DMS79 (cell line): ENCODE measurements at regions not wholly inside any gene's neighbourhood (a gene's known extent, or its start where the extent isn't known, plus 50 kb on each side); places are given as distances from the start of the nearest gene placed in this dataset.
"Not testable (repeated sequence)": the region's sequence is repeated elsewhere in the genome, so short reads cannot be mapped to it uniquely, and the experiment has no call there.

Experiments
- DNase-seq: peaks from one replicate; lab custom pipeline; 2025; lab: John Stamatoyannopoulos, UW

GRCh38 chr9:38342532-38342931 lies 50.0 kb upstream of the ALDH1B1 start:
- DNase-seq, result no peak

- no peak for DNase-seq
Measured at GRCh38 chr9:38342096-38342495, 50.4 kb upstream of the ALDH1B1 start.

GRCh38 chr9:38339496-38339895 lies 53.0 kb upstream of the ALDH1B1 start:
- DNase-seq, result no peak

DNA sequence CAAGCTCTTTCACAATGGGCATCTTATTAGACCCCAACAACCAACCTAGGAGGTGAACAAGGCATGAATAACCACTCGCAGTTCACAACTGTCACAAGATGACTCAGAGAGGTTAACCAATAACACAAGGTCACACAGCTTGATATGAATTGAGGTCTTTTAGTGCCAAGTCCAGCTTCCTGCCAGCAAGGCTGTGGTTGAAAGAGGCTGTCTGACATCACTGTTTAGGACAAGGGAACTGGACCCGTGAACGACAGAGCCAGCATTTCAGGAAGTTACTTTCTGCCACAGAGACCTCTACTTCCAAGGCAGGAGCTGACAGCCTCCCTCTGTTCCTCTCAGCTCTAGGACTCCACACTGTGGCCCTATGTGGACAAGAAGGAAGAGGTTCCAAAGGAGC lies 53.4 kb upstream of the ALDH1B1 start:
- DNase-seq, result no peak

DNA sequence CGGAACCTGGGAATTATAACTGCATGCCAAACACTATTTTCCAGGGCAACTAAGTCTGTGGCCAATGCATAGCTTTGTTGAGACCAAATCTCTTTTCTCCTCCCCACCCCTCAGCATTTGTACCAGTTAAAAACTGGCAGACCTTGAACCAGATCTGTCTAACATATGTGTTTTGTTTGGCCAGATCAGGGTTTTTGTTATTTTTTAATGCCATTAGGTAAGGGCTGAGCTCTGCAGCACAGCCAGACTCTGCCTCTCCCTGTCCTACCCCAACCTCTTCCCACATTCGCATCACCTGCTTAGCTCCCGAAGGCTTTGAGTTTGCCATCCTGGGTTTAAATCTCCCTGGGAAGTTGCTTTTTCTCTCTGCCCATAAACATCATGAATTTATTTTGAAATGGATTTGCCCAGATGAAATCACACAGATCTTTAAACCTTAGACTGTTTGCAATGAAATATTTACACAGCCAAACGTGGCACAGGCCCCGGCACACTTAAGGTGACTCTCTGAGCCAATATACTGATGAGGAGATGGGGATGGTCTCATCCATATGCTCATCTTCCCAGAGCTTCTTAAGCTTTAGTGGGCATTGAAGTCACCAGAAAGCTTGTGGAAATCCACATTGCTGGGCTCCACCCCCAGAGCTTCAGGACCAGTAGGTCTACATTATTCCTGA lies 54.0 kb upstream of the ALDH1B1 start:
- no peak for DNase-seq

DNA sequence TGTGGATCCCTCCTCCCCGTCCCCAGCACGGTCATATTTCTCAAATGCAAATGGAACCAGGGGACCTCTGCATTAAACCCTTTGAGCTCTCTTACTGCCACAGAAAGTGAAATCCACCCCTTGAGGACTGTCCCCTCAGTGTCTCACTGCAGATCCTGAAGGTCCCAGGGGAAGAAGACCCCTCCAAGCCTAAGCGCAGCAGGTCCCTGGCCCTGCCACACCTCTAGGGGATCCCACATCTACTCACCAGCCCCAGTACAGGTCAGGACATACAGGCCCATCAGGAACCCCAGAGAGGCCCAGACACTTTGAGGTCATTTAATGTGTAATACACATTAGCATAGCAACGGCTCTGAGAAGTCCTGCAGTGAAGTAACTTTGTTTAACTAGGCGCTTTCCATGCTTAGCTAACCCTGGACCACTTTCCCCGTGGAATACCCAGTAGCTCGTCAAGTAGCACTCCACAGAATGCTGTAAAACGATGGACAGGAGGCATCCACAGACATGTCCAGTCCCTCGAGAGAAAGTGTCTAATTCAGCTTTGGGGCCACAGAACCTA lies 54.7 kb upstream of the ALDH1B1 start:
- no peak for DNase-seq

DNA sequence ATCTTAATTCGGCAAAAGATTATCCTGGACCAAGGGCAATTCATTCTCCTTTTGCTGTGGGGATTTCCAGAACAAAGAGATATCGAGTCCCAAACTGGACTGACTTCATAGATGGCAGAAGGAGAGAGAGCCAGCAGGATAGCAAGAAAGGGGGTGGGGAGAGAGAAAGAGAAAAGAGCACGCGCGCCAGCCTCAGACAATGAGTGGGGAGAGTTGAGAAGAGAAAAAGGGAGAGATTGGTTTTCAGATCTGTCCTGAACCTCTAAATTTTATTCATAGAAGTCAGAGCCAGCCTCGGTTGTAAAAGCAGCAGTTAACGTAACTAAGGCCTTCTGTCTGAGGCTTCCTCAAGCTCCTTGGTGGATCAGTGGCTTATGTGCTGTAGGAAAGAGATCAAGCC lies 55.3 kb upstream of the ALDH1B1 start:
- no peak for DNase-seq

- no peak for DNase-seq
Measured at GRCh38 chr9:38336341-38336740, 56.2 kb upstream of the ALDH1B1 start.

DNA sequence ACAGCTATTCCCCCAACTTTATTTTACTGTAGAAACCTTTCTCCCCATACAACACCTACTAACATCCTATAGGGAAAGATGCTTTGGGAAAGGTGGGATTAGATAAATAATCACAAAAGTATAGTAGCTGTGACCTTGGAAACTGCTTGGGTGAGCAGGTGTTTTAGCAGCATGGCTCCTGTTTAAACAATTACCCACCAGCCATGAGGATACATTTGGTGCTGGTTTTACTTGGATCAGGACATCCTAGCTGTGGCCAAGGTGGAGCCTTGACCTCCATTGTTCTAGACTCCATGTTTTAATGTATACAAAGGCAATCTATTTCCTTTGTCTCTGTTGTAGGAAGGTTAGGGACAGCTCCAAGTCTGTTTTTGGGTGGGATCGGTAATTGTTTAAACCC lies 56.8 kb upstream of the ALDH1B1 start:
- DNase-seq, result no peak

GRCh38 chr9:38334234-38334633 lies 58.3 kb upstream of the ALDH1B1 start:
- no peak for DNase-seq

- DNase-seq, result no peak
Measured at GRCh38 chr9:38333047-38333446, 59.5 kb upstream of the ALDH1B1 start.

GRCh38 chr9:38332625-38333024 lies 59.9 kb upstream of the ALDH1B1 start:
- no peak for DNase-seq

GRCh38 chr9:38331141-38331540 lies 61.4 kb upstream of the ALDH1B1 start:
- DNase-seq, result no peak

- DNase-seq, result no peak
Measured at GRCh38 chr9:38329968-38330367, 62.5 kb upstream of the ALDH1B1 start.

GRCh38 chr9:38328765-38329164 lies 63.7 kb upstream of the ALDH1B1 start:
- DNase-seq, result no peak

DNA sequence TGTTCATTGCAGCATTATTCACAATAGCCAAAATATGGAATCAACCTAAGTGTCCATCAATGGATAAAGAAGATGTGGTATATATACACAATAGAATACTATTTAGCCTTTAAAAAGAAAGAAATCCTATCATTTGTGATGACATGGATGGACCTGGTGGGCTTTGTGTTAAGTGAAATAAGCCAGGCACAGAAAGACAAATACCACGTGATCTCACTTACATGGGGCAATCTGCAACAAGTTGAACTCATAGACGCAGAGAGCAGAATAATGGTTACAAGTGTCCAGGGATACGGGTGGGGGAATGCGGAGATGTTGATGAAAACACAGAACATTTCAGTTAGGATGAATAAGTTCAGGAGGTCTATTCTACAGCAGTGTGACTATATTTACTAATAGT lies 66.4 kb upstream of the ALDH1B1 start:
- DNase-seq, result no peak

GRCh38 chr9:38324213-38324612 lies 68.3 kb upstream of the ALDH1B1 start:
- not testable (repeated sequence) for DNase-seq

DNA sequence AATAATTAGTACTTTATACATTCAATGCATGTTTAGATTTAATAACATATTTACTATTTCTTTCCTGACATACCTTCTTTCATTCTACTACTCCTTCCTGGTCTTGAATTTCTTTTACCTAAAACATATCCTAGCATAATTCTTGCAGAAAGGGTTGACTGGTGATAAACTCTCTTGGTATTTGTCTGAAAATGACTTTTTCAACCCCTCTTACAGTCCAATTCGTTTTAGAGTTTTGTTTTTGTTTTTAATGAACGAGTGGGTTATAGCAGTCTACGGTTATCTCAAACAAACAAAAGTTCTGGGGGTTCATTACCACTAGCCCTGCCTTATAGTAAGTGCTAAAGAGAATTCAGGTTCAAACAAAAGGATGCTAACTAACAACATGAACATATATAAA lies 69.6 kb upstream of the ALDH1B1 start:
- DNase-seq, result no peak

- peak; percentile 12 for DNase-seq
Measured at GRCh38 chr9:38319496-38320173, 72.9 kb upstream of the ALDH1B1 start.

DNA sequence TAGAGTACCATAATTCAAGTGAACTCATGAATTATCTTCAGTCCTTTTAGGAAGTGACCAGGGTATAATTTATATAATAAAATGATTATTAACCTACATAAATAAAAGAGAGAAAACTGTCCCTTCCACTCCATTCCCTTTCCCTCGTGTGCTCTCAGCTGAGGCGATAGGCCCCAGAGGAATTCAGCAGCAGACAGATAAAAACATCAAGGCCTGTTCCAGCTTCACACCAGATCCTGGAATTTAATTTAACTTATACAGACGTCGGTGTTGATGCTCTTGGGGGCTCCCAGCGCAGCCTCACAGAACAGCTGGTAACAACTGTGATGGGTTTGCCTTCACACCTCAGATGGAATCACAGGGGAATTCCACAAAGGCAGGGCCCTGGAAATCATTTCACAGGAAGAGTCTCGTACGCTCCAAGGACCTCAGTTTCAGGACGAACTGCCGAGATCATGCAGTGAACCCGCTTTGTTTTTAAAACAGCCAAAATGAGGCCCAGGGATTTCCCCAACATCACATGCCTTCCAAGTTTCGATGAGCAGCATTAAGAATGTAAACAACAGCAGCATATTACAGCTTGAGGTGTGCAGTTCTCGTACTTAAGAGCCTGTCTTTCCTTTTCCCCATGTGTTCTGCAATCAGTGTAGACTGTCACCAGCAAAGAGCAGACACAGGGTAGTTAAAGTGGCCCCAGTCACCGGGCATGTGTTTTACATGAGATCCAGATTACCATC lies 73.6 kb upstream of the ALDH1B1 start:
- DNase-seq, result peak; percentile 42

- DNase-seq, result no peak
Measured at GRCh38 chr9:38316166-38316780, 76.2 kb upstream of the ALDH1B1 start.

GRCh38 chr9:38315085-38315595 lies 77.4 kb upstream of the ALDH1B1 start:
- peak; percentile 91 for DNase-seq
